BLaER1 (cell line): ENCODE measurements at regions not wholly inside any gene's neighbourhood (a gene's known extent, or its start where the extent isn't known, plus 50 kb on each side); places are given as distances from the start of the nearest gene placed in this dataset.

ENCODE experiments used
- H3K27ac ChIP-seq: shearing (Covaris generic); formaldehyde crosslinking; 2 replicates; pipeline ENCODE4 v1.8.1; 2022
- H3K27me3 ChIP-seq: shearing (Covaris generic); formaldehyde crosslinking; 2 replicates; pipeline ENCODE4 v1.8.1; 2022
- H3K36me3 ChIP-seq: shearing (Covaris generic); formaldehyde crosslinking; 2 replicates; pipeline ENCODE4 v1.8.1; 2022
- H3K4me1 ChIP-seq: shearing (Covaris generic); formaldehyde crosslinking; 2 replicates; pipeline ENCODE4 v1.8.1; 2022
- H3K4me2 ChIP-seq: shearing (Covaris generic); formaldehyde crosslinking; 2 replicates; pipeline ENCODE4 v1.8.1; 2022
- H3K4me3 ChIP-seq: shearing (Covaris generic); formaldehyde crosslinking; 2 replicates; pipeline ENCODE4 v1.8.1; 2022
- H3K9ac ChIP-seq: shearing (Covaris generic); formaldehyde crosslinking; 2 replicates; pipeline ENCODE4 v1.8.1; 2022
- H3K9me3 ChIP-seq: shearing (Covaris generic); formaldehyde crosslinking; 2 replicates; pipeline ENCODE4 v1.8.1; 2022
- H4K20me1 ChIP-seq: shearing (Covaris generic); formaldehyde crosslinking; 2 replicates; pipeline ENCODE4 v1.8.1; 2022
- Cebpa-rat ChIP-seq: shearing (Covaris generic); IDR thresholded peaks from 2 replicates; pipeline ENCODE4 v1.8.1; 2022

GRCh38 chr3:107441617-107442016 lies 64.4 kb downstream of the CCDC54 start:
- H4K20me1 ChIP-seq: no peaks in the 10 kb centered on the region
- no peak overlapping the region for H3K4me2 ChIP-seq
- no peak overlapping the region for H3K4me3 ChIP-seq
- no peaks in the 10 kb centered on the region for H3K4me1 ChIP-seq
- H3K36me3 ChIP-seq: no peaks in the 10 kb centered on the region
- no peak overlapping the region for H3K9ac ChIP-seq
- no peaks in the 10 kb centered on the region for H3K9me3 ChIP-seq
- TF ChIP-seq Cebpa-rat: no peak
- no peak overlapping the region for H3K27ac ChIP-seq
- no peaks in the 10 kb centered on the region for H3K27me3 ChIP-seq

- Histone ChIP-seq H3K4me2 (no peak overlapping the region), H3K27me3 (no peaks in the 10 kb centered on the region), H3K36me3 (no peaks in the 10 kb centered on the region), H3K27ac (no peak overlapping the region), H3K4me3 (no peak overlapping the region), H3K4me1 (no peaks in the 10 kb centered on the region), H3K9me3 (no peaks in the 10 kb centered on the region), H3K9ac (no peak overlapping the region), H4K20me1 (no peaks in the 10 kb centered on the region)
- TF ChIP-seq Cebpa-rat: no peak
Observed at GRCh38 chr3:107443461-107443860, 66.2 kb downstream of the CCDC54 start.

GRCh38 chr3:107446706-107447105 lies 69.5 kb downstream of the CCDC54 start:
- no peaks in the 10 kb centered on the region for H3K27me3 ChIP-seq
- H3K36me3 ChIP-seq: no peaks in the 10 kb centered on the region
- no peak overlapping the region for H3K4me3 ChIP-seq
- H3K4me2 ChIP-seq: no peak overlapping the region
- H3K4me1 ChIP-seq: no peaks in the 10 kb centered on the region
- H3K27ac ChIP-seq: no peak overlapping the region
- H3K9ac ChIP-seq: no peak overlapping the region
- no peaks in the 10 kb centered on the region for H3K9me3 ChIP-seq
- H4K20me1 ChIP-seq: no peaks in the 10 kb centered on the region
- no peak for TF ChIP-seq Cebpa-rat

GRCh38 chr3:107450254-107450893 lies 72.4 kb upstream of the BBX start:
- Histone ChIP-seq H3K9ac (no peak overlapping the region), H3K27ac (no peak overlapping the region), H3K4me1 (no peaks in the 10 kb centered on the region), H3K36me3 (no peaks in the 10 kb centered on the region), H3K27me3 (no peaks in the 10 kb centered on the region), H3K9me3 (no peaks in the 10 kb centered on the region), H4K20me1 (no peaks in the 10 kb centered on the region), H3K4me2 (no peak overlapping the region), H3K4me3 (no peak overlapping the region)
- TF ChIP-seq Cebpa-rat: no peak

DNA sequence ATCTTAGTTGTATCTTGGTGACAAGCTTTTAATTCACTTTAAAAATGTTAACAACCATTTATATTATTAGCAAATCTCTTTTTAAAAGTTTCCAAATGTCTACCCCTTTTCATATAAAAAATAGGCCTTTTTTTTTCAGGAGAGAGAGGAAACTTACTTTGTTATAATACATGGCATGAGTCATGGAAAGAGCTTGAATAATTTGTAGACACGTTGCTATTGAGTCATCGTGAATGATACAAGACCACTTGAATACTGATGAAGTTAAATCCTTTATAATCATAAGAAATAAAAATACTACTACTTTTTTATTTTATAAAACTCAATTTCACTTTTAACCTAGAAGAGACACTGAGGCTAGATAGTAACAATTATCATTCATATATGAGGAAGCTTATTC lies 70.3 kb upstream of the BBX start:
- H3K4me2 ChIP-seq: no peak overlapping the region
- H3K36me3 ChIP-seq: no peaks in the 10 kb centered on the region
- no peaks in the 10 kb centered on the region for H3K9me3 ChIP-seq
- H3K4me3 ChIP-seq: no peak overlapping the region
- no peak overlapping the region for H3K27ac ChIP-seq
- no peaks in the 10 kb centered on the region; the same call in 1 of the 2 replicates for H3K27me3 ChIP-seq
- no peaks in the 10 kb centered on the region for H3K4me1 ChIP-seq
- H3K9ac ChIP-seq: no peak overlapping the region
- H4K20me1 ChIP-seq: no peaks in the 10 kb centered on the region
- TF ChIP-seq Cebpa-rat: no peak

DNA sequence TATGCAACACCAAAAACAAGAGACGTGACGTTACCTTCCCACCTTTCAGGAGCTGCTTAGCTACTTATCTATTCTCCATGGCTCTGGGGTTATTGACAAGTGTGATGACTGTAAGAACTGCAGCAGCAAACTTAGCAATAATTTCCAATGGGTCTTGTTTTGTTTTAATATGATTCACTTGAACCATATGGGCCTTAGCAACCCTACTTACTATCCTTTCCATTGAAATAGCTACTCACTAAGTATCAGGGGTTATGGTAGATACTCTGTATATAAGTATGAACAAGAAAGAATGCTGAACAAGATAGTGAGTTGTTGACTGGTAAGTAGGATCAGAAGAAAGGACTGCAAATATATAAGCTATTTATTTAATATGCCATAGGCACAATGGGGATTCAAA lies 69.3 kb upstream of the BBX start:
- no peak for TF ChIP-seq Cebpa-rat
- H3K4me3 ChIP-seq: no peak overlapping the region
- no peaks in the 10 kb centered on the region for H3K9me3 ChIP-seq
- no peaks in the 10 kb centered on the region; the same call in 1 of the 2 replicates for H3K27me3 ChIP-seq
- H3K27ac ChIP-seq: no peak overlapping the region
- H4K20me1 ChIP-seq: no peaks in the 10 kb centered on the region
- H3K9ac ChIP-seq: no peak overlapping the region
- H3K4me1 ChIP-seq: no peaks in the 10 kb centered on the region
- no peaks in the 10 kb centered on the region for H3K36me3 ChIP-seq
- H3K4me2 ChIP-seq: no peak overlapping the region

GRCh38 chr3:107455621-107456020 lies 67.1 kb upstream of the BBX start:
- H3K4me1 ChIP-seq: no peaks in the 10 kb centered on the region
- no peaks in the 10 kb centered on the region for H4K20me1 ChIP-seq
- no peak overlapping the region for H3K27ac ChIP-seq
- H3K9me3 ChIP-seq: no peaks in the 10 kb centered on the region
- no peak overlapping the region for H3K4me3 ChIP-seq
- H3K27me3 ChIP-seq: no peaks in the 10 kb centered on the region; the same call in 1 of the 2 replicates
- no peak overlapping the region for H3K9ac ChIP-seq
- H3K4me2 ChIP-seq: no peak overlapping the region
- no peaks in the 10 kb centered on the region for H3K36me3 ChIP-seq
- TF ChIP-seq Cebpa-rat: no peak

DNA sequence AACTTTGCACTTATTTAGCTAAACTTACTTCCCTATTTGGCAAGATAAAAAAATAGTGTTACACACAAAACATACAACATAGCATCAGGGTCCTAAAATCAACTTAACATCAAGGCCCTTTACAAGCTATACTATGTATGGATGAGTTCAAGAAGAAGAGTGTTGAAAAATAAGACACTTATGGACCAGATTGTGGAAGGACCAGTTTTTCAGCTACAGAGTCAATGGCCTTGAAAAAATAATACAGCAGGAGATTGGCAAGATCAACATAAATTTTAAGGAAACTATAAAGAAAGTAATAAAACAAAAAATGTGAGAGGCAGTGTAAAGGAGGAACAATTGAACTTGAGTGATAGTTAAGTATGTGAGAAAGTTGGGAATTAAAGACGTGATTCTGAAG lies 66.3 kb upstream of the BBX start:
- Histone ChIP-seq H3K4me2 (no peak overlapping the region), H3K4me1 (no peaks in the 10 kb centered on the region), H3K9me3 (no peaks in the 10 kb centered on the region), H4K20me1 (no peaks in the 10 kb centered on the region), H3K9ac (no peak overlapping the region), H3K4me3 (no peak overlapping the region), H3K27me3 (no peaks in the 10 kb centered on the region; the same call in 1 of the 2 replicates), H3K27ac (no peak overlapping the region), H3K36me3 (no peaks in the 10 kb centered on the region)
- no peak for TF ChIP-seq Cebpa-rat

DNA sequence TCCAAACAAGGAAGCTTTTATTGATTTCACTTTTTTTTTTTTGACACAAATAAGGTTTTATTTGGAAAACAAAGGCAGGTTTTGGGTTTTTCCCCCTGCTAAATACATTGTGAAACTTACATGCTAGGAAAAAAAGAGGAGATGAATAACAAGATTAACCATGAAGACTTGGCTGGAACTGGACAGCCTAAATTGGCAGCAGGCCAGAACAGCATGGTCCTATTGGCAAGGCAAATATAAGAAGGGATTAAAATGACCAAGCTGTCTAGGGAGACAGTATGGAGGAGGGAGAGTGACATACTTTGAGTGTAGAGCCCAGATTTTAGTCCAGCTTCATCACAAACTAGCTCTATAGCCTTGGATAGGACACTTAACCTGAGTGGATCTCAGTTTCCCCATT lies 63.9 kb upstream of the BBX start:
- TF ChIP-seq Cebpa-rat: no peak
- H3K4me2 ChIP-seq: no peak overlapping the region

GRCh38 chr3:107461721-107462120 lies 61.0 kb upstream of the BBX start:
- H3K4me1 ChIP-seq: no peaks in the 10 kb centered on the region
- H3K27me3 ChIP-seq: no peaks in the 10 kb centered on the region; the same call in 1 of the 2 replicates
- H3K9ac ChIP-seq: no peak overlapping the region
- H3K27ac ChIP-seq: no peak overlapping the region
- no peaks in the 10 kb centered on the region for H4K20me1 ChIP-seq
- no peak for TF ChIP-seq Cebpa-rat
- no peaks in the 10 kb centered on the region for H3K36me3 ChIP-seq
- no peaks in the 10 kb centered on the region for H3K9me3 ChIP-seq
- no peak overlapping the region for H3K4me2 ChIP-seq
- no peak overlapping the region for H3K4me3 ChIP-seq

More for the DNA sequence above, 63.9 kb upstream of the BBX start:
- Histone ChIP-seq H3K9ac (no peak overlapping the region), H3K36me3 (no peaks in the 10 kb centered on the region), H3K9me3 (no peaks in the 10 kb centered on the region), H3K4me3 (no peak overlapping the region), H4K20me1 (no peaks in the 10 kb centered on the region), H3K4me1 (no peaks in the 10 kb centered on the region), H3K27ac (no peak overlapping the region), H3K27me3 (no peaks in the 10 kb centered on the region; the same call in 1 of the 2 replicates)

- Histone ChIP-seq H3K9ac (no peak overlapping the region), H4K20me1 (no peaks in the 10 kb centered on the region), H3K27ac (no peak overlapping the region), H3K4me1 (no peaks in the 10 kb centered on the region), H3K4me2 (no peak overlapping the region), H3K9me3 (no peaks in the 10 kb centered on the region), H3K36me3 (no peaks in the 10 kb centered on the region), H3K27me3 (no peaks in the 10 kb centered on the region), H3K4me3 (no peak overlapping the region)
- TF ChIP-seq Cebpa-rat: no peak
Observed at GRCh38 chr3:107464037-107464436, 58.7 kb upstream of the BBX start.
